ENCODE measurements at regions not wholly inside any gene's neighbourhood (a gene's known extent, or its start where the extent isn't known, plus 50 kb on each side); places are given as distances from the start of the nearest gene placed in this dataset.

DNA sequence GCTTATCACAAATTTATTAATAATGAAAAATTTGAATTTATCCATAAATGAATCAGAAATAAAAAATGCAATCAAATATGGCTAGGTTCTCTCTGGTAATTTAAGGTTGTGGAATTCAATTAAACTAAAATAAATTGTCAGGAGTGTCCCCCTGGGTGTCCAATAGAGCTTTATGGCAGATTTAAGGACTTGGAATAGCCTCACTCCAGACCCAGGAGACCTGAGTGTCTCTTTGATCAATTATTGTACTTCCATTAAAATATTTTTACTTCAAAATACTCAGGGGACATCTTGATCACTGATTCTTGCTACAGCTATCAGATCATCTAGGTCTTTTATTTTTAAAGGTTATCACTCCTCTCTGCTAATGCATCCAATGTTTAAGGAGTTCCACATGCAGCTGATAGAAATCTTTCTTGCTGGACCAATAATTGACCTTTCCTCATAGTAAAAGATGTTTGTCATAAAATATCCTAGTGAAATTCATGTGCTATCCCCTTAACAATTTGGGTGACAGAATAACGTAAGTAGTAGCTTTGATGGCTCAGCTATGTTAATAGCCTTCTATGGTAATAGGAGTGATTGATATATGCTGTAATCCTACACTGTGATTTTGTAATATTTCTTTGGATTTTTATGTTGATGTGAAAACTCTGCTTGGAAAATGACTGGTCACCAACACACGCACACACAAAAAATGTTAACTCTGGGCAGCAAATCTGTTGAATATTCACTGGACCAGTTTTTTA, 395.3 kb downstream of the NYAP2 start:
- no peak for TF ChIP-seq YY1 (IDR thresholded peaks at IDR 0.05)
- TF ChIP-seq, protein P1, sequence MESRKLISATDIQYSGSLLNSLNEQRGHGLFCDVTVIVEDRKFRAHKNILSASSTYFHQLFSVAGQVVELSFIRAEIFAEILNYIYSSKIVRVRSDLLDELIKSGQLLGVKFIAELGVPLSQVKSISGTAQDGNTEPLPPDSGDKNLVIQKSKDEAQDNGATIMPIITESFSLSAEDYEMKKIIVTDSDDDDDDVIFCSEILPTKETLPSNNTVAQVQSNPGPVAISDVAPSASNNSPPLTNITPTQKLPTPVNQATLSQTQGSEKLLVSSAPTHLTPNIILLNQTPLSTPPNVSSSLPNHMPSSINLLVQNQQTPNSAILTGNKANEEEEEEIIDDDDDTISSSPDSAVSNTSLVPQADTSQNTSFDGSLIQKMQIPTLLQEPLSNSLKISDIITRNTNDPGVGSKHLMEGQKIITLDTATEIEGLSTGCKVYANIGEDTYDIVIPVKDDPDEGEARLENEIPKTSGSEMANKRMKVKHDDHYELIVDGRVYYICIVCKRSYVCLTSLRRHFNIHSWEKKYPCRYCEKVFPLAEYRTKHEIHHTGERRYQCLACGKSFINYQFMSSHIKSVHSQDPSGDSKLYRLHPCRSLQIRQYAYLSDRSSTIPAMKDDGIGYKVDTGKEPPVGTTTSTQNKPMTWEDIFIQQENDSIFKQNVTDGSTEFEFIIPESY (IDR thresholded peaks at IDR 0.05) = no peak
- TF ChIP-seq, protein P2, sequence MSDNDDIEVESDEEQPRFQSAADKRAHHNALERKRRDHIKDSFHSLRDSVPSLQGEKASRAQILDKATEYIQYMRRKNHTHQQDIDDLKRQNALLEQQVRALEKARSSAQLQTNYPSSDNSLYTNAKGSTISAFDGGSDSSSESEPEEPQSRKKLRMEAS (IDR thresholded peaks at IDR 0.05) = no peak
- TF ChIP-seq GABPA (IDR thresholded peaks at IDR 0.05 in 1 of 2, conservative IDR thresholded peaks at IDR 0.05 in 1 of 2) = no peak
- TF ChIP-seq, protein P3, sequence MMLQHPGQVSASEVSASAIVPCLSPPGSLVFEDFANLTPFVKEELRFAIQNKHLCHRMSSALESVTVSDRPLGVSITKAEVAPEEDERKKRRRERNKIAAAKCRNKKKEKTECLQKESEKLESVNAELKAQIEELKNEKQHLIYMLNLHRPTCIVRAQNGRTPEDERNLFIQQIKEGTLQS (IDR thresholded peaks at IDR 0.05) = no peak
- TF ChIP-seq HNF4A (conservative IDR thresholded peaks at IDR 0.05) = no peak

Measured in liver (tissue), 2 donors.